ENCODE measurements at regions not wholly inside any gene's neighbourhood (a gene's known extent, or its start where the extent isn't known, plus 50 kb on each side); places are given as distances from the start of the nearest gene placed in this dataset.
"Not testable (repeated sequence)": the region's sequence is repeated elsewhere in the genome, so short reads cannot be mapped to it uniquely, and the experiment has no call there.

DNA sequence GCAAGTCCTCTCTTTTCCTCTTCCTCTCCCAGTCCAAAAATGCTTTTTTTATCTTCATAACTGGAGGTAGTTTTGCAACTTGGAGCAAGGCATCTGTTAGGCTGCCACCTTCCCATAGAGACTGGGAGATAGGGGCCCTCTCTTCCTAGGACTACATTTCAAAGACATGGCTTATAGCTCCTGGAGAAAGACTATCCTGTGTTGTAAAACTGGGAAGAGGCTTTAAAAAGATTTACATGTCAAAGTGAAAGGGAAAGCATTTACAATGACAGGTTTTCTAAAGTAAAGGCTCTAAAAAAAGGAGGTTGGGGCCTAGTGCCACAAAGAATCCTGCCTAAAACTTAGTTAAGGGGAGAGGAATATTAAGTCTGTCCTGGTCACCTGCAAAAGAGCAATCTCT lies 82.2 kb upstream of the SEMA3E start:
- H3K4me1 ChIP-seq = no peaks in the 10 kb centered on the region
- H3K27me3 ChIP-seq = no peaks in the 10 kb centered on the region
- ATAC-seq = no peak
- no peak overlapping the region for H3K27ac ChIP-seq
- H3K9me3 ChIP-seq = no peaks in the 10 kb centered on the region
- TF ChIP-seq CTCF (IDR thresholded peaks at IDR 0.05) = no peak
- TF ChIP-seq EP300 (IDR thresholded peaks at IDR 0.05) = no peak
- TF ChIP-seq POLR2AphosphoS5 (IDR thresholded peaks at IDR 0.05) = no peak
- no peak for TF ChIP-seq POLR2A (IDR thresholded peaks at IDR 0.05)
- H3K4me3 ChIP-seq = no peak overlapping the region
- H3K36me3 ChIP-seq = no peaks in the 10 kb centered on the region

GRCh38 chr7:83716923-83717322 lies 68.0 kb upstream of the SEMA3E start:
- H3K4me1 ChIP-seq, H3K36me3 ChIP-seq, H3K27me3 ChIP-seq, H3K4me3 ChIP-seq, ATAC-seq, H3K27ac ChIP-seq: not testable (repeated sequence)
- H3K9me3 ChIP-seq = peaks cover 0 to 10% (median 0%) of the 10 kb centered on the region in 3 donors
- WGBS, 2 donors (ENCODE audit: low coverage in 1 of 2) = 100% methylated on average over 1 of the region's 6 CpGs; no CpG with 5 or more reads in 1 of the 2 donors

- no peaks in the 10 kb centered on the region for H3K9me3 ChIP-seq
- no peaks in the 10 kb centered on the region for H3K4me1 ChIP-seq
- TF ChIP-seq POLR2AphosphoS5 (IDR thresholded peaks at IDR 0.05) (no peak), POLR2A (IDR thresholded peaks at IDR 0.05) (no peak), CTCF (IDR thresholded peaks at IDR 0.05) (no peak), EP300 (IDR thresholded peaks at IDR 0.05) (no peak)
- no peak overlapping the region for H3K4me3 ChIP-seq
- no peaks in the 10 kb centered on the region for H3K36me3 ChIP-seq
- no peaks in the 10 kb centered on the region for H3K27me3 ChIP-seq
- no peak overlapping the region for H3K27ac ChIP-seq
- 69% methylated on average over 3 of the region's 3 CpGs; no CpG with 5 or more reads in 1 of the 2 donors for WGBS, 2 donors (ENCODE audit: low coverage in 1 of 2)
- ATAC-seq = no peak
Measured at GRCh38 chr7:83708531-83708930, 59.6 kb upstream of the SEMA3E start.

- Histone ChIP-seq H3K36me3 (no peaks in the 10 kb centered on the region), H3K27ac (no peak overlapping the region), H3K4me3 (no peak overlapping the region), H3K9me3 (no peaks in the 10 kb centered on the region), H3K4me1 (peaks cover 0 to 7% (median 0%) of the 10 kb centered on the region in 3 donors), H3K27me3 (no peaks in the 10 kb centered on the region)
- no peak for ATAC-seq
- TF ChIP-seq POLR2AphosphoS5 (IDR thresholded peaks at IDR 0.05) (no peak), CTCF (IDR thresholded peaks at IDR 0.05) (no peak), POLR2A (IDR thresholded peaks at IDR 0.05) (no peak), EP300 (IDR thresholded peaks at IDR 0.05) (no peak)
- 78 to 80% methylated on average over 3 of the region's 3 CpGs for WGBS, 2 donors (ENCODE audit: low coverage in 1 of 2)
Measured at GRCh38 chr7:83704564-83704963, 55.6 kb upstream of the SEMA3E start.

DNA sequence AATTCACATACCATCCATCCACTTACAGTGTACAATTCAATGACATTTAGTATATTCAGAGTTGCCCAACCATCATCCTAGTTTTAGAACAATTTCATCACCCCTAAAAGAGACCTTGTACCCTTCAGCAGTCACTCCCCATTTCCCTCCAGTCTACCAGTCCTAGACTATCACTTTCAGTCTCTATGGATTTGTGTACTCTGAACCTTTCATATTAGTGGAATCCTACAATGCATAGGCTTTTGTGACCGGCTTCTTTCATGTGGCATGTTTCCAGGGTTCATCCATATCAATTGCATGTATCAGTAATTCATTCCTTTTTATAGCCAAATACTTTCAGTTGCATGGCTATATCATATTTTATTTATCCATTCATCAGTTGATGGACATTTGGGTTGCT lies 53.5 kb upstream of the SEMA3E start:
- Histone ChIP-seq H3K4me3 (no peak overlapping the region), H3K27ac (no peak overlapping the region), H3K36me3 (no peaks in the 10 kb centered on the region), H3K9me3 (no peaks in the 10 kb centered on the region), H3K4me1 (peaks cover 0 to 7% (median 0%) of the 10 kb centered on the region in 3 donors), H3K27me3 (no peaks in the 10 kb centered on the region)
- TF ChIP-seq POLR2A (IDR thresholded peaks at IDR 0.05) = no peak
- no peak for TF ChIP-seq POLR2AphosphoS5 (IDR thresholded peaks at IDR 0.05)
- TF ChIP-seq EP300 (IDR thresholded peaks at IDR 0.05) = no peak
- TF ChIP-seq CTCF (IDR thresholded peaks at IDR 0.05) = no peak
- no peak for ATAC-seq
- WGBS, 2 donors (ENCODE audit: low coverage in 1 of 2) = 63 to 92% methylated on average over 1 of the region's 1 CpG

- TF ChIP-seq POLR2AphosphoS5 (IDR thresholded peaks at IDR 0.05) = no peak
- TF ChIP-seq EP300 (IDR thresholded peaks at IDR 0.05) = no peak
- no peak for TF ChIP-seq CTCF (IDR thresholded peaks at IDR 0.05)
- TF ChIP-seq POLR2A (IDR thresholded peaks at IDR 0.05) = no peak
- Histone ChIP-seq H3K36me3 (no peaks in the 10 kb centered on the region), H3K4me1 (peaks cover 0 to 7% (median 0%) of the 10 kb centered on the region in 3 donors), H3K27me3 (no peaks in the 10 kb centered on the region), H3K9me3 (no peaks in the 10 kb centered on the region), H3K27ac (no peak overlapping the region), H3K4me3 (no peak overlapping the region)
- no peak for ATAC-seq
Measured at GRCh38 chr7:83701736-83702135, 52.8 kb upstream of the SEMA3E start.

All from gastroesophageal sphincter (tissue), 4 donors.